HEK293T (cell line): ENCODE measurements at regions not wholly inside any gene's neighbourhood (a gene's known extent, or its start where the extent isn't known, plus 50 kb on each side); places are given as distances from the start of the nearest gene placed in this dataset.

Experiments
- FOXK2 ChIP-seq: fragments of 450-650 bp; IDR thresholded peaks from 2 replicates; pipeline ENCODE4 v1.6.1; 2016; ENCODE audit warnings: mild to moderate bottlenecking
- HDGF ChIP-seq: fragments of 450-650 bp; IDR thresholded peaks from 2 replicates; pipeline ENCODE4 v1.6.1; 2017; ENCODE audit warnings: antibody characterized with exemption, borderline replicate concordance
- L3MBTL2 ChIP-seq: fragments of 450-650 bp; conservative IDR thresholded peaks from 2 replicates; pipeline ENCODE4 v1.6.1; 2016; ENCODE audit warnings: mild to moderate bottlenecking
- SUZ12 ChIP-seq: fragments of 450-650 bp; IDR thresholded peaks from 2 replicates; pipeline ENCODE4 v1.6.1; 2016; ENCODE audit warnings: mild to moderate bottlenecking

GRCh38 chr18:65214456-65214855 is 536.4 kb upstream of the CDH7 start:
- no peak for TF ChIP-seq SUZ12
- no peak for TF ChIP-seq HDGF
- no peak for TF ChIP-seq FOXK2
- no peak for TF ChIP-seq L3MBTL2
